HG02943 (cell line): ENCODE measurements at regions not wholly inside any gene's neighbourhood (a gene's known extent, or its start where the extent isn't known, plus 50 kb on each side); places are given as distances from the start of the nearest gene placed in this dataset.
"Not testable (repeated sequence)": the region's sequence is repeated elsewhere in the genome, so short reads cannot be mapped to it uniquely, and the experiment has no call there.

Experiments
- ATAC-seq: cut with Tn5 transposase; IDR thresholded peaks from one replicate; pipeline ENCODE4 v1.9.1; 2021; ENCODE audit warnings: mild to moderate bottlenecking, low read depth, moderate library complexity; ENCODE audit not compliant: unreplicated experiment

- no peak for ATAC-seq
Observed at GRCh38 chr21:33997436-33997835, 75.9 kb upstream of the MRPS6 start.

GRCh38 chr21:33994373-33994772 is 78.8 kb upstream of the ATP5PO start:
- no peak for ATAC-seq

- ATAC-seq = no peak
Observed at GRCh38 chr21:33993286-33994231, 78.0 kb upstream of the ATP5PO start.

- not testable (repeated sequence) for ATAC-seq
Observed at GRCh38 chr21:33992412-33992811, 76.8 kb upstream of the ATP5PO start.

- no peak for ATAC-seq
Observed at GRCh38 chr21:33991133-33991532, 75.5 kb upstream of the ATP5PO start.

- no peak for ATAC-seq
Observed at GRCh38 chr21:33989440-33989839, 73.8 kb upstream of the ATP5PO start.

- ATAC-seq = no peak
Observed at GRCh38 chr21:33988237-33989017, 72.8 kb upstream of the ATP5PO start.

GRCh38 chr21:33987461-33987860 is 71.9 kb upstream of the ATP5PO start:
- no peak for ATAC-seq

GRCh38 chr21:33985117-33986050 is 69.8 kb upstream of the ATP5PO start:
- no peak for ATAC-seq

GRCh38 chr21:33984021-33984481 is 68.4 kb upstream of the ATP5PO start:
- ATAC-seq = no peak

GRCh38 chr21:33981391-33982101 is 65.9 kb upstream of the ATP5PO start:
- no peak for ATAC-seq

GRCh38 chr21:33980276-33980916 is 64.8 kb upstream of the ATP5PO start:
- ATAC-seq = no peak

- ATAC-seq = no peak
Observed at GRCh38 chr21:33978585-33978984, 63.0 kb upstream of the ATP5PO start.

GRCh38 chr21:33977721-33978369 is 62.2 kb upstream of the ATP5PO start:
- ATAC-seq = no peak

- no peak for ATAC-seq
Observed at GRCh38 chr21:33977017-33977720, 61.6 kb upstream of the ATP5PO start.

GRCh38 chr21:33976082-33977016 is 60.7 kb upstream of the ATP5PO start:
- ATAC-seq = peak; percentile 45

GRCh38 chr21:33975548-33976081 is 60.0 kb upstream of the ATP5PO start:
- ATAC-seq = peak; percentile 85
